ENCODE measurements at regions not wholly inside any gene's neighbourhood (a gene's known extent, or its start where the extent isn't known, plus 50 kb on each side); places are given as distances from the start of the nearest gene placed in this dataset.

- no peak overlapping the region for H3K9ac ChIP-seq (ENCODE audit: low read length)
- no peaks in the 10 kb centered on the region for H3K79me1 ChIP-seq (replicated peaks; ENCODE audit: low read length, poor library complexity, severe bottlenecking)
- H2AK5ac ChIP-seq (ENCODE audit: low read length, severe bottlenecking) = no peak overlapping the region
- H3K14ac ChIP-seq (ENCODE audit: low read length in 2 of 2) = no peak overlapping the region
- no peaks in the 10 kb centered on the region for H3K36me3 ChIP-seq (ENCODE audit: control insufficient read depth in 1 of 2, insufficient read depth in 2 of 2, low read depth in 1 of 2, low read length in 2 of 2)
- no peak overlapping the region for H2BK5ac ChIP-seq (ENCODE audit: low read depth, low read length, poor library complexity, severe bottlenecking)
- no peak overlapping the region for H3K4me3 ChIP-seq (ENCODE audit: insufficient read depth in 1 of 2, low read depth in 1 of 2, low read length in 2 of 2)
- no peak overlapping the region for H4K91ac ChIP-seq (ENCODE audit: low read length)
- peaks cover 7% of the 10 kb centered on the region for H3K4me1 ChIP-seq (ENCODE audit: control insufficient read depth, insufficient read depth, low read depth, low read length)
- H4K8ac ChIP-seq (ENCODE audit: low read length) = no peak overlapping the region
- peaks cover 0 to 3% of the 10 kb centered on the region in 2 experiments for H3K27me3 ChIP-seq (ENCODE audit: control insufficient read depth in 1 of 2, insufficient read depth in 1 of 2, low read length in 2 of 2)
- DNase-seq = no peak
- H3K23ac ChIP-seq (ENCODE audit: low read length in 2 of 2) = no peak overlapping the region
- no peak overlapping the region for H3K4me2 ChIP-seq (ENCODE audit: low read length, poor library complexity, severe bottlenecking)
- no peak overlapping the region for H2AFZ ChIP-seq (ENCODE audit: low read depth, low read length)
- H2BK120ac ChIP-seq (ENCODE audit: low read depth, low read length) = no peak overlapping the region
- WGBS = 94% methylated on average over 3 of the region's 4 CpGs
- no peak overlapping the region for H2BK12ac ChIP-seq (ENCODE audit: low read length in 2 of 2)
- no peak overlapping the region for H3K4ac ChIP-seq (ENCODE audit: low read depth in 1 of 2, low read length in 2 of 2)
- no peak overlapping the region for H3K27ac ChIP-seq (ENCODE audit: low read length, poor library complexity, severe bottlenecking)
- no peak overlapping the region for H3K18ac ChIP-seq (ENCODE audit: low read depth in 1 of 2, low read length in 2 of 2)
- no peak overlapping the region for H2BK15ac ChIP-seq (ENCODE audit: low read depth, poor library complexity, severe bottlenecking)
- peaks cover 3% of the 10 kb centered on the region for H3K9me3 ChIP-seq (ENCODE audit: control insufficient read depth, low read length)
Observed at GRCh38 chr5:111595425-111595824, 83.1 kb upstream of the STARD4 start.

- no peak overlapping the region for H3K18ac ChIP-seq (ENCODE audit: low read depth in 1 of 2, low read length in 2 of 2)
- H4K8ac ChIP-seq (ENCODE audit: low read length) = no peak overlapping the region
- H3K23ac ChIP-seq (ENCODE audit: low read length in 2 of 2) = no peak overlapping the region
- no peak overlapping the region for H4K91ac ChIP-seq (ENCODE audit: low read length)
- no peaks in the 10 kb centered on the region for H3K79me1 ChIP-seq (replicated peaks; ENCODE audit: low read length, poor library complexity, severe bottlenecking)
- H3K36me3 ChIP-seq (ENCODE audit: control insufficient read depth in 1 of 2, insufficient read depth in 2 of 2, low read depth in 1 of 2, low read length in 2 of 2) = no peaks in the 10 kb centered on the region
- H2AK5ac ChIP-seq (ENCODE audit: low read length, severe bottlenecking) = no peak overlapping the region
- H3K4me2 ChIP-seq (ENCODE audit: low read length, poor library complexity, severe bottlenecking) = no peak overlapping the region
- H3K4me3 ChIP-seq (ENCODE audit: insufficient read depth in 1 of 2, low read depth in 1 of 2, low read length in 2 of 2) = no peak overlapping the region
- no peak overlapping the region for H3K9ac ChIP-seq (ENCODE audit: low read length)
- no peak overlapping the region for H2BK120ac ChIP-seq (ENCODE audit: low read depth, low read length)
- H3K9me3 ChIP-seq (ENCODE audit: control insufficient read depth, low read length) = no peaks in the 10 kb centered on the region
- H2BK5ac ChIP-seq (ENCODE audit: low read depth, low read length, poor library complexity, severe bottlenecking) = no peak overlapping the region
- no peak overlapping the region for H3K14ac ChIP-seq (ENCODE audit: low read length in 2 of 2)
- no peaks in the 10 kb centered on the region for H3K27me3 ChIP-seq (ENCODE audit: control insufficient read depth in 1 of 2, insufficient read depth in 1 of 2, low read length in 2 of 2)
- DNase-seq = no peak
- no peak overlapping the region for H2BK15ac ChIP-seq (ENCODE audit: low read depth, poor library complexity, severe bottlenecking)
- peaks cover 1% of the 10 kb centered on the region for H3K4me1 ChIP-seq (ENCODE audit: control insufficient read depth, insufficient read depth, low read depth, low read length)
- H3K4ac ChIP-seq (ENCODE audit: low read depth in 1 of 2, low read length in 2 of 2) = no peak overlapping the region
- no peak overlapping the region for H3K27ac ChIP-seq (ENCODE audit: low read length, poor library complexity, severe bottlenecking)
- H2BK12ac ChIP-seq (ENCODE audit: low read length in 2 of 2) = no peak overlapping the region
- WGBS = 100% methylated on average over 1 of the region's 1 CpG
- no peak overlapping the region for H2AFZ ChIP-seq (ENCODE audit: low read depth, low read length)
Observed at GRCh38 chr5:111589316-111589715, 77.0 kb upstream of the STARD4 start.

- no peaks in the 10 kb centered on the region for H3K9me3 ChIP-seq (ENCODE audit: control insufficient read depth, low read length)
- no peak overlapping the region for H3K4me2 ChIP-seq (ENCODE audit: low read length, poor library complexity, severe bottlenecking)
- H3K4me1 ChIP-seq (ENCODE audit: control insufficient read depth, insufficient read depth, low read depth, low read length) = peaks cover 1% of the 10 kb centered on the region
- no peak overlapping the region for H3K4me3 ChIP-seq (ENCODE audit: insufficient read depth in 1 of 2, low read depth in 1 of 2, low read length in 2 of 2)
- H3K27ac ChIP-seq (ENCODE audit: low read length, poor library complexity, severe bottlenecking) = no peak overlapping the region
- H4K8ac ChIP-seq (ENCODE audit: low read length) = no peak overlapping the region
- H3K27me3 ChIP-seq (ENCODE audit: control insufficient read depth in 1 of 2, insufficient read depth in 1 of 2, low read length in 2 of 2) = no peaks in the 10 kb centered on the region
- H3K14ac ChIP-seq (ENCODE audit: low read length in 2 of 2) = no peak overlapping the region
- no peak overlapping the region for H3K18ac ChIP-seq (ENCODE audit: low read depth in 1 of 2, low read length in 2 of 2)
- H2BK15ac ChIP-seq (ENCODE audit: low read depth, poor library complexity, severe bottlenecking) = no peak overlapping the region
- H2AK5ac ChIP-seq (ENCODE audit: low read length, severe bottlenecking) = no peak overlapping the region
- H2BK12ac ChIP-seq (ENCODE audit: low read length in 2 of 2) = peak overlapping the region in 1 of 2 experiments; percentile 25
- no peak overlapping the region for H4K91ac ChIP-seq (ENCODE audit: low read length)
- no peak for DNase-seq
- H3K9ac ChIP-seq (ENCODE audit: low read length) = no peak overlapping the region
- no peak overlapping the region for H2BK5ac ChIP-seq (ENCODE audit: low read depth, low read length, poor library complexity, severe bottlenecking)
- no peak overlapping the region for H2BK120ac ChIP-seq (ENCODE audit: low read depth, low read length)
- no peak overlapping the region for H3K4ac ChIP-seq (ENCODE audit: low read depth in 1 of 2, low read length in 2 of 2)
- H2AFZ ChIP-seq (ENCODE audit: low read depth, low read length) = no peak overlapping the region
- H3K23ac ChIP-seq (ENCODE audit: low read length in 2 of 2) = no peak overlapping the region
- no peaks in the 10 kb centered on the region for H3K36me3 ChIP-seq (ENCODE audit: control insufficient read depth in 1 of 2, insufficient read depth in 2 of 2, low read depth in 1 of 2, low read length in 2 of 2)
- H3K79me1 ChIP-seq (replicated peaks; ENCODE audit: low read length, poor library complexity, severe bottlenecking) = no peaks in the 10 kb centered on the region
Observed at GRCh38 chr5:111587728-111588127, 75.4 kb upstream of the STARD4 start.

GRCh38 chr5:111585946-111586345 is 73.6 kb upstream of the STARD4 start:
- no peak for DNase-seq
- Histone ChIP-seq H3K4me2 (ENCODE audit: low read length, poor library complexity, severe bottlenecking) (no peak overlapping the region), H4K91ac (ENCODE audit: low read length) (peak overlapping the region; percentile 83), H3K27me3 (ENCODE audit: control insufficient read depth in 1 of 2, insufficient read depth in 1 of 2, low read length in 2 of 2) (no peaks in the 10 kb centered on the region), H2AFZ (ENCODE audit: low read depth, low read length) (no peak overlapping the region), H3K4me1 (ENCODE audit: control insufficient read depth, insufficient read depth, low read depth, low read length) (peaks cover 3% of the 10 kb centered on the region), H2AK5ac (ENCODE audit: low read length, severe bottlenecking) (peak overlapping the region; percentile 81), H3K23ac (ENCODE audit: low read length in 2 of 2) (peak overlapping the region in 1 of 2 experiments; percentile 9), H2BK12ac (ENCODE audit: low read length in 2 of 2) (peak overlapping the region; percentile 29 to 59), H3K27ac (ENCODE audit: low read length, poor library complexity, severe bottlenecking) (no peak overlapping the region), H3K14ac (ENCODE audit: low read length in 2 of 2) (no peak overlapping the region), H4K8ac (ENCODE audit: low read length) (peak overlapping the region; percentile 5), H3K79me1 (replicated peaks; ENCODE audit: low read length, poor library complexity, severe bottlenecking) (no peaks in the 10 kb centered on the region), H3K4me3 (ENCODE audit: insufficient read depth in 1 of 2, low read depth in 1 of 2, low read length in 2 of 2) (no peak overlapping the region), H3K4ac (ENCODE audit: low read depth in 1 of 2, low read length in 2 of 2) (peak overlapping the region; percentile 57 to 90), H3K9me3 (ENCODE audit: control insufficient read depth, low read length) (no peaks in the 10 kb centered on the region), H3K36me3 (ENCODE audit: control insufficient read depth in 1 of 2, insufficient read depth in 2 of 2, low read depth in 1 of 2, low read length in 2 of 2) (no peaks in the 10 kb centered on the region), H2BK15ac (ENCODE audit: low read depth, poor library complexity, severe bottlenecking) (no peak overlapping the region), H3K18ac (ENCODE audit: low read depth in 1 of 2, low read length in 2 of 2) (peak overlapping the region; percentile 63 to 68), H2BK120ac (ENCODE audit: low read depth, low read length) (peak overlapping the region; percentile 50), H3K9ac (ENCODE audit: low read length) (no peak overlapping the region), H2BK5ac (ENCODE audit: low read depth, low read length, poor library complexity, severe bottlenecking) (no peak overlapping the region)
- 84% methylated on average over 4 of the region's 4 CpGs for WGBS

Data from mesenchymal stem cell (in vitro differentiated cells and primary cell).